ENCODE measurements at regions not wholly inside any gene's neighbourhood (a gene's known extent, or its start where the extent isn't known, plus 50 kb on each side); places are given as distances from the start of the nearest gene placed in this dataset.

DNA sequence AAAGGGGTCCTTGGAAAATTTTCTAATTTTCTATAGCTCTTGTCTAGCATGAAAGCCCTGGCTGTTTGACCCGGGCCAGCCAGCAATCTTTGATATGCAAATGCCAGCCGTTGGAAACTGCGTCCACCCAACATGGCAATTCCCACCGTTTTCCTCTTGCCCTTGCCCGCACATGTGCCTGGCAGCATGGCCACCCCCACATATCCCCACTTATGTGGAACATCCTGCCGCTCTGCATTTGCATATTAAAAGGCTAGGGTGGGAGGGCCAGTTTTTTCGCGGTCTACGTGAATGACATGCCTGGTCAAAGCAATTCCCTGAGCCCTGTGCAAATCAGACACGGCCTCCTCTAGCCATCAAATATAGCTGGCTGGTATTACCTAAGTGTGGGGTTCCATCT is 110.3 kb upstream of the TDRD3 start:
- TF ChIP-seq POLR2A (IDR thresholded peaks at IDR 0.05; ENCODE audit: low read depth, low read length) = no peak
- no peak for TF ChIP-seq SMC3 (IDR thresholded peaks at IDR 0.05; ENCODE audit: low read depth, low read length)
- TF ChIP-seq, protein P1, sequence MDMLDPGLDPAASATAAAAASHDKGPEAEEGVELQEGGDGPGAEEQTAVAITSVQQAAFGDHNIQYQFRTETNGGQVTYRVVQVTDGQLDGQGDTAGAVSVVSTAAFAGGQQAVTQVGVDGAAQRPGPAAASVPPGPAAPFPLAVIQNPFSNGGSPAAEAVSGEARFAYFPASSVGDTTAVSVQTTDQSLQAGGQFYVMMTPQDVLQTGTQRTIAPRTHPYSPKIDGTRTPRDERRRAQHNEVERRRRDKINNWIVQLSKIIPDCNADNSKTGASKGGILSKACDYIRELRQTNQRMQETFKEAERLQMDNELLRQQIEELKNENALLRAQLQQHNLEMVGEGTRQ (IDR thresholded peaks at IDR 0.05; ENCODE audit: low read depth, low read length) = no peak
- TF ChIP-seq, protein P2, sequence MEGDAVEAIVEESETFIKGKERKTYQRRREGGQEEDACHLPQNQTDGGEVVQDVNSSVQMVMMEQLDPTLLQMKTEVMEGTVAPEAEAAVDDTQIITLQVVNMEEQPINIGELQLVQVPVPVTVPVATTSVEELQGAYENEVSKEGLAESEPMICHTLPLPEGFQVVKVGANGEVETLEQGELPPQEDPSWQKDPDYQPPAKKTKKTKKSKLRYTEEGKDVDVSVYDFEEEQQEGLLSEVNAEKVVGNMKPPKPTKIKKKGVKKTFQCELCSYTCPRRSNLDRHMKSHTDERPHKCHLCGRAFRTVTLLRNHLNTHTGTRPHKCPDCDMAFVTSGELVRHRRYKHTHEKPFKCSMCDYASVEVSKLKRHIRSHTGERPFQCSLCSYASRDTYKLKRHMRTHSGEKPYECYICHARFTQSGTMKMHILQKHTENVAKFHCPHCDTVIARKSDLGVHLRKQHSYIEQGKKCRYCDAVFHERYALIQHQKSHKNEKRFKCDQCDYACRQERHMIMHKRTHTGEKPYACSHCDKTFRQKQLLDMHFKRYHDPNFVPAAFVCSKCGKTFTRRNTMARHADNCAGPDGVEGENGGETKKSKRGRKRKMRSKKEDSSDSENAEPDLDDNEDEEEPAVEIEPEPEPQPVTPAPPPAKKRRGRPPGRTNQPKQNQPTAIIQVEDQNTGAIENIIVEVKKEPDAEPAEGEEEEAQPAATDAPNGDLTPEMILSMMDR (conservative IDR thresholded peaks at IDR 0.05; ENCODE audit: low read depth, low read length) = no peak
- TF ChIP-seq RAD21 (IDR thresholded peaks at IDR 0.05; ENCODE audit: low read length) = no peak
- TF ChIP-seq MXI1 (IDR thresholded peaks at IDR 0.05; ENCODE audit: borderline replicate concordance, low read depth, low read length) = no peak
- no peak for TF ChIP-seq FOS (IDR thresholded peaks at IDR 0.05; ENCODE audit: low read depth, low read length)
- TF ChIP-seq RFX5 (IDR thresholded peaks at IDR 0.05; ENCODE audit: low read depth, low read length) = no peak
- TF ChIP-seq, protein P3, sequence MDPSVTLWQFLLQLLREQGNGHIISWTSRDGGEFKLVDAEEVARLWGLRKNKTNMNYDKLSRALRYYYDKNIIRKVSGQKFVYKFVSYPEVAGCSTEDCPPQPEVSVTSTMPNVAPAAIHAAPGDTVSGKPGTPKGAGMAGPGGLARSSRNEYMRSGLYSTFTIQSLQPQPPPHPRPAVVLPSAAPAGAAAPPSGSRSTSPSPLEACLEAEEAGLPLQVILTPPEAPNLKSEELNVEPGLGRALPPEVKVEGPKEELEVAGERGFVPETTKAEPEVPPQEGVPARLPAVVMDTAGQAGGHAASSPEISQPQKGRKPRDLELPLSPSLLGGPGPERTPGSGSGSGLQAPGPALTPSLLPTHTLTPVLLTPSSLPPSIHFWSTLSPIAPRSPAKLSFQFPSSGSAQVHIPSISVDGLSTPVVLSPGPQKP (IDR thresholded peaks at IDR 0.05; ENCODE audit: borderline replicate concordance, low read depth, low read length) = no peak
- no peak for TF ChIP-seq CEBPB (IDR thresholded peaks at IDR 0.05; ENCODE audit: low read depth, low read length)
- no peak for TF ChIP-seq MAFK (IDR thresholded peaks at IDR 0.05; ENCODE audit: low read depth, low read length)

Measured in IMR-90 (cell line).